HepG2 (cell line): ENCODE measurements at regions not wholly inside any gene's neighbourhood (a gene's known extent, or its start where the extent isn't known, plus 50 kb on each side); places are given as distances from the start of the nearest gene placed in this dataset.

Source experiments
- ATAC-seq: fragments of 200-7000 bp; cut with Tn5 transposase; 3 replicates; pipeline ENCODE4 v1.9.1; 2020; ENCODE audit warnings: mild to moderate bottlenecking, moderate library complexity
- BruUV-seq: library from RNA; stranded (reverse); fragments of 400-500 nt; replicated peaks from 2 replicates; lab custom pipeline; 2021; lab: Mats Ljungman, UMichigan
- CTCF ChIA-PET: fragments of 300-600 bp; formaldehyde crosslinking; extraction: SDS; loops from one replicate; lab custom pipeline; 2021; ENCODE audit warnings: low total read pairs, inconsistent platforms, low intra/inter-chr PET ratio; lab: Yijun Ruan, JAX
- POLR2A ChIA-PET: fragments of 350-600 bp; sonication (Branson Sonifier 250); formaldehyde crosslinking; loops from one replicate; lab custom pipeline; 2020; ENCODE audit warnings: antibody characterized with exemption, inconsistent platforms; lab: Yijun Ruan, JAX
- DNase-seq: peaks from one replicate; pipeline ENCODE4 v3.0.0-alpha.2; 2015; ENCODE audit warnings: low spot score
- FAIRE-seq: peaks from 3 replicates; lab custom pipeline; 2011; peaks lifted over from hg19 to GRCh38; lab: Jason Lieb, UNC
- H2AFZ ChIP-seq: one replicate; pipeline ENCODE4 v1.6.1; 2011; ENCODE audit warnings: low read length, inconsistent platforms
- H3K27ac ChIP-seq: fragments of 300-600 bp; 3 replicates; pipeline ENCODE4 v1.8.0; 2011; ENCODE audit warnings: mixed run types, mild to moderate bottlenecking, mixed read lengths, low read length, inconsistent platforms; ENCODE audit not compliant: insufficient read depth; ENCODE audit errors: extremely low read length
- H3K27me3 ChIP-seq, 2 experiments: fragments of 200-600 bp in 1 of 2; 2 replicates in 1 of 2; 3 replicates in 1 of 2; pipeline versions ENCODE4 v1.6.0 to v1.8.0; 2011; ENCODE audit warnings: low read length in 2 of 2, mild to moderate bottlenecking in 2 of 2, moderate library complexity in 2 of 2, inconsistent platforms in 1 of 2; ENCODE audit not compliant: insufficient read depth in 2 of 2, control insufficient read depth in 1 of 2
- H3K36me3 ChIP-seq, 2 experiments: fragments of 200-600 bp in 1 of 2; replicated peaks in 1 of 2; 2 replicates in 1 of 2; 3 replicates in 1 of 2; pipeline versions ENCODE4 v1.5.1 to v1.8.0; 2011; ENCODE audit warnings: low read length in 2 of 2, inconsistent platforms in 1 of 2; ENCODE audit not compliant: insufficient read depth in 2 of 2, control insufficient read depth in 1 of 2
- H3K4me1 ChIP-seq: 2 replicates; pipeline ENCODE4 v1.5.1; 2012; ENCODE audit warnings: low read length, inconsistent platforms; ENCODE audit not compliant: insufficient read depth
- H3K4me2 ChIP-seq: 2 replicates; pipeline ENCODE4 v1.6.0; 2011; ENCODE audit warnings: low read depth, low read length, inconsistent platforms
- H3K4me3 ChIP-seq, 3 experiments: fragments of 200-600 bp in 1 of 3; sonication (generic), shearing (Covaris generic) in 1 of 3; replicated peaks in 1 of 3; 2 replicates each; pipeline ENCODE4 v1.5.1; 2011 to 2016; ENCODE audit warnings: low read length in 3 of 3, inconsistent platforms in 2 of 3, low read depth in 2 of 3, mild to moderate bottlenecking in 2 of 3, control low read depth in 1 of 3, mixed read lengths in 1 of 3; ENCODE audit not compliant: insufficient read depth in 1 of 3
- H3K79me2 ChIP-seq: one replicate; pipeline ENCODE4 v1.6.1; 2011; ENCODE audit warnings: low read length, inconsistent platforms; ENCODE audit not compliant: insufficient read depth
- H3K9ac ChIP-seq: 2 replicates; pipeline ENCODE4 v1.6.0; 2011; ENCODE audit warnings: mild to moderate bottlenecking, low read depth, low read length, inconsistent platforms; ENCODE audit not compliant: insufficient read depth
- H3K9me3 ChIP-seq: 2 replicates; pipeline ENCODE4 v1.5.1; 2012; ENCODE audit warnings: mild to moderate bottlenecking, low read length
- H4K20me1 ChIP-seq: 2 replicates; pipeline ENCODE4 v1.6.0; 2011; ENCODE audit warnings: inconsistent platforms, mild to moderate bottlenecking, low read length, moderate library complexity; ENCODE audit not compliant: insufficient read depth
- AFF4 ChIP-seq: sonication (generic); formaldehyde crosslinking; IDR thresholded peaks from 2 replicates; pipeline ENCODE4 v1.4.0; 2020; ENCODE audit warnings: missing genetic modification reagents
- ATF7-NPFF ChIP-seq: sonication (generic); formaldehyde crosslinking; IDR thresholded peaks from 2 replicates; pipeline ENCODE4 v1.8.1; 2023; ENCODE audit warnings: mild to moderate bottlenecking, low read depth, missing genetic modification reagents, moderate library complexity
- BRD4 ChIP-seq: sonication (generic); formaldehyde crosslinking; IDR thresholded peaks from 2 replicates; pipeline ENCODE4 v1.4.0; 2020; ENCODE audit warnings: missing genetic modification reagents
- FOXO1 ChIP-seq: sonication (generic); formaldehyde crosslinking; IDR thresholded peaks from 2 replicates; pipeline ENCODE4 v1.4.0; 2020; ENCODE audit warnings: missing genetic modification reagents
- HDAC6 ChIP-seq: fragments of 200-600 bp; sonication (generic); IDR thresholded peaks from 2 replicates; pipeline ENCODE4 v1.7.0; 2017; ENCODE audit warnings: mild to moderate bottlenecking, antibody characterized with exemption, low read length, low read depth
- IKZF5 ChIP-seq: IDR thresholded peaks from 2 replicates; pipeline ENCODE4 v1.6.1; 2018; ENCODE audit warnings: missing genetic modification reagents, mild to moderate bottlenecking, missing compliant biosample characterization
- KDM6A ChIP-seq: IDR thresholded peaks from 2 replicates; pipeline ENCODE4 v1.6.1; 2016; ENCODE audit warnings: low read depth
- NKX3-1 ChIP-seq: sonication (generic); formaldehyde crosslinking; IDR thresholded peaks from 2 replicates; pipeline ENCODE4 v1.5.0; 2020; ENCODE audit warnings: missing genetic modification reagents
- RARG ChIP-seq: sonication (generic); formaldehyde crosslinking; IDR thresholded peaks from 2 replicates; pipeline ENCODE4 v1.4.0; 2020; ENCODE audit warnings: low read depth, mild to moderate bottlenecking, missing genetic modification reagents
- RBFOX2 ChIP-seq: fragments of 200-400 bp; formaldehyde crosslinking; IDR thresholded peaks from 2 replicates; pipeline ENCODE4 v1.6.1; 2017; ENCODE audit warnings: low read depth, mild to moderate bottlenecking, low read length
- STAT5B ChIP-seq: sonication (generic); formaldehyde crosslinking; IDR thresholded peaks from 2 replicates; pipeline ENCODE4 v1.4.0; 2020; ENCODE audit warnings: missing genetic modification reagents
- TFDP2 ChIP-seq: sonication (generic); formaldehyde crosslinking; IDR thresholded peaks from 2 replicates; pipeline ENCODE4 v1.4.0; 2020; ENCODE audit warnings: missing genetic modification reagents
- ZBTB7B ChIP-seq: sonication (generic); formaldehyde crosslinking; IDR thresholded peaks from 2 replicates; pipeline ENCODE4 v1.4.0; 2020; ENCODE audit warnings: missing genetic modification reagents
- ZBTB8A ChIP-seq: sonication (generic); formaldehyde crosslinking; IDR thresholded peaks from 2 replicates; pipeline ENCODE4 v1.4.0; 2020; ENCODE audit warnings: mild to moderate bottlenecking, low read depth, missing genetic modification reagents, borderline replicate concordance
- ZNF264 ChIP-seq: sonication (generic); formaldehyde crosslinking; IDR thresholded peaks from 2 replicates; pipeline ENCODE4 v1.4.0; 2020; ENCODE audit warnings: missing genetic modification reagents
- ZNF720 ChIP-seq: sonication (generic); formaldehyde crosslinking; IDR thresholded peaks from 2 replicates; pipeline ENCODE4 v1.4.0; 2020; ENCODE audit warnings: missing genetic modification reagents
- WGBS: methylation state at CpG from one replicate; pipeline ENCODE4 v1.1.6; 2017; ENCODE audit warnings: low lambda C conversion rate; 5-methylcytosine and 5-hydroxymethylcytosine counted together
- in situ Hi-C: cut with HindIII; loops from 2 replicates; pipeline ENCODE4 v1.10.0; 2017; ENCODE audit warnings: low pct_unique_long_range_greater_than_20kb; ENCODE audit not compliant: extremely low pct_ligation_motif_present
- intact Hi-C: fragments of 100-400 bp; cut with micrococcal nuclease; formaldehyde crosslinking; loops from one replicate; pipeline ENCODE4 v1.10.0; 2022; ENCODE audit not compliant: unreplicated experiment

GRCh38 chr1:86239490-86239889, 82.9 kb upstream of the COL24A1 start:
- ChIA-PET CTCF (no interaction called here), POLR2A (no interaction called here)
- H3K4me2 ChIP-seq: no peak overlapping the region
- no peak overlapping the region for H2AFZ ChIP-seq
- no peaks in the 10 kb centered on the region for H4K20me1 ChIP-seq
- FAIRE-seq (no peak), ATAC-seq (no peak), DNase-seq (no peak)
- no peaks in the 10 kb centered on the region for H3K36me3 ChIP-seq
- H3K27ac ChIP-seq: no peak overlapping the region
- no peaks in the 10 kb centered on the region for H3K4me1 ChIP-seq
- no peak overlapping the region for H3K9ac ChIP-seq
- H3K4me3 ChIP-seq: no peak overlapping the region
- H3K27me3 ChIP-seq: no peaks in the 10 kb centered on the region
- H3K79me2 ChIP-seq: no peaks in the 10 kb centered on the region
- in situ Hi-C loops: no loop called here
- no TSS peak for BruUV-seq
- intact Hi-C loops: no loop called here
- H3K9me3 ChIP-seq: no peaks in the 10 kb centered on the region
- TF ChIP-seq HDAC6 (no peak), NKX3-1 (CRISPR knock-in tag) (no peak)

- CTCF ChIA-PET: no interaction called here
- Histone ChIP-seq H3K27me3 (no peaks in the 10 kb centered on the region), H2AFZ (no peak overlapping the region), H3K79me2 (no peaks in the 10 kb centered on the region), H3K4me1 (no peaks in the 10 kb centered on the region), H3K9me3 (no peaks in the 10 kb centered on the region), H3K36me3 (no peaks in the 10 kb centered on the region), H3K4me3 (no peak overlapping the region), H3K4me2 (no peak overlapping the region), H4K20me1 (no peaks in the 10 kb centered on the region), H3K9ac (no peak overlapping the region), H3K27ac (no peak overlapping the region)
- intact Hi-C loops: no loop called here
- no peak for DNase-seq
- no TSS peak for BruUV-seq
- in situ Hi-C loops: no loop called here
- WGBS: 17% methylated on average over 2 of the region's 2 CpGs
- no peak for FAIRE-seq
- no peak for ATAC-seq
- POLR2A ChIA-PET: no interaction called here
- no peak for TF ChIP-seq RARG
- no peak for TF ChIP-seq ZNF720 (CRISPR knock-in tag)
- TF ChIP-seq BRD4 (CRISPR knock-in tag): no peak
- TF ChIP-seq TFDP2 (CRISPR knock-in tag): no peak
- no peak for TF ChIP-seq ZBTB8A
- TF ChIP-seq AFF4 (CRISPR knock-in tag): no peak
- no peak for TF ChIP-seq RBFOX2
- TF ChIP-seq KDM6A (CRISPR knock-in tag): no peak
- TF ChIP-seq STAT5B (CRISPR knock-in tag): no peak
- TF ChIP-seq ZBTB7B: no peak
- no peak for TF ChIP-seq FOXO1 (CRISPR knock-in tag)
- TF ChIP-seq ZNF264 (CRISPR knock-in tag): no peak
- no peak for TF ChIP-seq IKZF5 (CRISPR knock-in tag)
- TF ChIP-seq ATF7-NPFF (CRISPR knock-in tag): no peak
Observed at GRCh38 chr1:86238226-86238625, 81.7 kb upstream of the COL24A1 start.
